HG03558 (cell line): ENCODE measurements at regions not wholly inside any gene's neighbourhood (a gene's known extent, or its start where the extent isn't known, plus 50 kb on each side); places are given as distances from the start of the nearest gene placed in this dataset.

Experiments
- ATAC-seq: cut with Tn5 transposase; IDR thresholded peaks from one replicate; pipeline ENCODE4 v1.9.1; 2021; ENCODE audit warnings: moderate number of reproducible peaks; ENCODE audit not compliant: unreplicated experiment; ENCODE audit errors: extremely low read depth

DNA sequence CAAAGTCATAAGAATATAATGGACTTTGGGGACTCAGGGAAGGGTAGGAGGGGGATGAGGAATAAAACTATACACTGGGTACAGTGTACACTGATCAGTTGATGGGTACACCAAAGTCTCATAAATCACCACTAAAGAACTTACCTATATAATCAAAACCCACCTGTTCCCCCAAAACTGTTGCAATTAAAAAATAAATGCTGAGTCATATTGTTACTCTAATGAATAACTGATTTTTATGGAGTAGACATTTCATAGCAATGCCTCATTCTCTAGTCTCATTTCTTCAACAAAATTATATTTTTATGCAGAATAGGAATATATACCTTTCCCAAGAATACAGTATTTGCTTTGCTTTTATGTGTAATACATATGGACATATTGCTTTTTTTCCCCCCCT is 181.2 kb downstream of the ST6GAL2 start:
- no peak for ATAC-seq

DNA sequence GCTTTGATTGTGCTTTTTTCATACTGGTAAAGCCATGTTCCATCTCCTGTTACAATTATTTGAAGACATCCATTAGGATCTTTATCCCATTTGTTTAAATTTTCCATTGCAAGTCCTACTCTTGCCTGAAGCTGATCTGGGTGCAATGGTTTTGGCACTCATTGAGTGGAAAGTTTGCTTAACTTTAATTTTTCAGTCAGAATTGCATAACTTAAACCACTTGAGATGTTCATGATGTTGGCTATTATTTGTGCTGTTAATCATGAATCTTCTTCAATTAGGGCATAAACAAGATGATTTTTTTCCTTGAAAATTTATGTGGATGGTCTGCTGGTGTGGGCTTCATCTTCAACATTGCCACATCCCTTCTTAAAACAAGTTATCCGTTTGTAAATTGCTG is 180.1 kb downstream of the ST6GAL2 start:
- ATAC-seq, result no peak

GRCh38 chr2:106706283-106706682 is 179.7 kb downstream of the ST6GAL2 start:
- ATAC-seq, result no peak

- ATAC-seq, result no peak
Measured at GRCh38 chr2:106708209-106708608, 177.8 kb downstream of the ST6GAL2 start.

DNA sequence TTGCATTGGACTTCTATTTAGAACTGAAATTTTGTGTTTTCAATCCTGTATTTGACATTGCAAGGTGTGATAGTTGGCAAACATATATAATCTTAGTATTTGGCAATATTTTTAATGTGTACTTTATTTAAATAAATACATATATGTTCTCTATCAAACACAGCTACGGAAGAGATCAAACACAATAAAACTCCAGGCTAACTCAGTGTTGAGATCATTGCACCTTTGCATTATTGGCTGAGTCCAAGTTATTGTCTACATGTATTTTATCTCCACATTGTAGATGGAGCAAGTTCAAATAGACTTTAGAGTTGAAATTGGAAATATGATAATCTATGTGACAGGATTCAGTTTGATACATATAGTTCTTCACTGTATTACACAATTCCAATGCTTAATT is 176.7 kb downstream of the ST6GAL2 start:
- ATAC-seq, result no peak

DNA sequence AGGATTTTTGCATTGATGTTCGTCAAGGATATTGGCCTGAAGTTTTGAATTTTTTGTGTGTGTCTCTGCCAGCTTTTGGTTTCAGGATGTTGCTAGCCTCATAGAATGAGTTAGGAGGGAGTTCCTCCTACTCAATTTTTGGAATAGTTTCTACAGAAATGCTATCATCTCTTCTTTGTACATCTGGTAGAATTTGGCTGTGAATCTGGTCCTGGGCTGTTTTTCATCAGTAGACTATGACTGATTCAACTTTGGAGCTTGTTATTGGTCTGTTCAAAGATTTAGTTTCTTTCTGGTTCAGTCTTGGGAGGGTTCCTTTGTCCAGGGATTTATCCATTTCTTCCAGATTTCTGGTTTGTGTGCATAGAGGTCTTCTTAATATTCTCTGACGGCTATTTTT is 166.7 kb downstream of the ST6GAL2 start:
- no peak for ATAC-seq

- ATAC-seq, result no peak
Measured at GRCh38 chr2:106720026-106720425, 165.9 kb downstream of the ST6GAL2 start.

GRCh38 chr2:106724301-106724794 is 161.6 kb downstream of the ST6GAL2 start:
- no peak for ATAC-seq

GRCh38 chr2:106734165-106734564 is 151.8 kb downstream of the ST6GAL2 start:
- no peak for ATAC-seq

- no peak for ATAC-seq
Measured at GRCh38 chr2:106735807-106736206, 150.2 kb downstream of the ST6GAL2 start.

DNA sequence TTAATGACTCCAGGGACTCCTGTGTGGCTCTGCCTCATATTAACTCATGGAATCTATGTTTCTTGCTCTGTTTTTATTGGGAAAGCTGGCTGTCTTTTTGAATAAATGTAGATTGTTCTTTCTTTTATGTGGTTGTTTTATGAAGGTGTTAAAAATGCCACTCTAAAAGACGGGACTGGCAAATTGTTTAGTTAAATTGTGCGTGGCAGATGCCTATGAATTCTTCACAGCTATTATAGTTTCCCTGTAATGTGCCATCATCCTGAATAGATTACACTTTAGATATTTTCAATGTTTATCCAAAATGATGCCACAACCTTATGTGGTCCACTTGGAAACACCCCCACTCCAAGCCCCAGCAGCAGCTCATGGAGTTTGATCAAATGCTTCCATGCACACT is 149.7 kb downstream of the ST6GAL2 start:
- ATAC-seq, result no peak

- ATAC-seq, result no peak
Measured at GRCh38 chr2:106745468-106745867, 140.5 kb downstream of the ST6GAL2 start.

DNA sequence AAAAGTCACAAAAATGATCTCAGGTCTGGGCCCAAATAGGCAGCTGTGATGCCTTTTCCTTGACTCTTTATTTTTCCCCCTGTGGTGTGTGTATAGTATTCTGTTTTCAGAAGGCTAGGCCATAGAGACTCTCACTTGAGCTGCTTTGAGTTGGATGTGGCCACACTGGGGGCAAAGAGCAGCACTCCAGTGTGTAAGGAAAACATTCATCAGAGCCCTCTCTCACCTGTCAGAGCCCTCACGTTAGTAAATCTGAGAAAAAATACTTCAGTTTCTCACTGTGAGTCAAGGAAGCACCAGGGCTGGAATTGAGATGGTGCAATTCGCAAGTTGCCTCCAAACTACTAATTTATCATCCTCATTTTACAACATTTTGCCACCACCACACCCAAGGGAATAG is 136.1 kb downstream of the ST6GAL2 start:
- no peak for ATAC-seq
